Urinary bladder (tissue), 3 donors: ENCODE measurements at regions not wholly inside any gene's neighbourhood (a gene's known extent, or its start where the extent isn't known, plus 50 kb on each side); places are given as distances from the start of the nearest gene placed in this dataset.

ENCODE experiments used
- DNase-seq: peaks from one replicate; pipeline ENCODE4 v3.0.0-alpha.2; 2015; ENCODE audit errors: extremely low spot score
- H3K27ac ChIP-seq: one replicate; pipeline ENCODE4 v1.5.1; 2013; ENCODE audit warnings: low read depth, mild to moderate bottlenecking, moderate library complexity
- H3K36me3 ChIP-seq: one replicate; pipeline ENCODE4 v1.6.1; 2013; ENCODE audit warnings: mild to moderate bottlenecking, moderate library complexity; ENCODE audit not compliant: insufficient read depth
- H3K4me1 ChIP-seq: one replicate; pipeline ENCODE4 v1.6.1; 2013; ENCODE audit warnings: mild to moderate bottlenecking, moderate library complexity; ENCODE audit not compliant: insufficient read depth
- H3K4me3 ChIP-seq: one replicate; pipeline ENCODE4 v1.5.1; 2013; ENCODE audit warnings: low read depth, low read length
- WGBS: extraction: QIAGEN DNeasy Blood & Tissue Kit; methylation state at CpG from one replicate; pipeline ENCODE4 v1.1.7; 2013; 5-methylcytosine and 5-hydroxymethylcytosine counted together
- donor health status: healthy with polysubstance abuse.
- donor health status: healthy.

DNA sequence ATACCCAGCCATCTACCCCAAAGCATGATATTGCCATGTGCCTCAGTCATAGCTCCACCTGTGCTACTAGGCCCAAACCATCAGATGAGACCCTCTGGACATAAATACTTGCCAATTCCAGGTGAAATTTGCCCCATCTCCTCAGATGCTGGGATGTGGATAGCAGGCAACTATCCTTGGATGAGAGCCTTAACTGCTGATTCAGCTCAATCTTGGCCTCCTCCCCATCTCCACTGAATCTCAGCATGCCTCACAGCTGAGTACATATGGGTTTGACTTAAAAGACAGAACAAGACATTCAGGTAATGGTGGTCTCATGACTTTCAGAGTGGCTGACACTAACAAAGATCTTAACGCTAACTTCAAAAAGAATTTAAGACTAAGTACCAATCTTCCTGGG, 50.8 kb upstream of the KLHL13 start:
- no peaks in the 10 kb centered on the region for H3K4me1 ChIP-seq
- H3K27ac ChIP-seq = no peak overlapping the region
- H3K36me3 ChIP-seq = no peaks in the 10 kb centered on the region
- no peak overlapping the region for H3K4me3 ChIP-seq
- DNase-seq = no peak
- 100% methylated on average over 1 of the region's 1 CpG for WGBS

DNA sequence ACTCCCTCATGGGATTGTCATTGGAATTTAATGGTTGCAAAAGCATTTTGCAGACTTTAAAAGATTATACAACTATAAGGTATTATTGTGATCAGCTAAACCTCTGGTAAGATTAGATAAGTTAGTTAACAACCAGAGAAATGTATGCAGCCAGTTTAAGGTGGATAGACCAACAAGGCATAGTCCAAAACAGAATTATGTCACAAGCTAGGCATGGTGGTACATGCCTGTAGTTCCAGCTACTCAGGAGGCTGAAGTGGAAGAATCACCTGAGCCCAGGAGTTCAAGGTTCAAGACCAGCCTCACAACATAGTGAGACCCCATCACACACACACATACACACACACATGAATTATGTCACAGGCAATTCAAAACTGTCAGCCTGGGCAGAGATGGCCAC, 54.7 kb upstream of the KLHL13 start:
- no peak for DNase-seq
- no peaks in the 10 kb centered on the region for H3K36me3 ChIP-seq

DNA sequence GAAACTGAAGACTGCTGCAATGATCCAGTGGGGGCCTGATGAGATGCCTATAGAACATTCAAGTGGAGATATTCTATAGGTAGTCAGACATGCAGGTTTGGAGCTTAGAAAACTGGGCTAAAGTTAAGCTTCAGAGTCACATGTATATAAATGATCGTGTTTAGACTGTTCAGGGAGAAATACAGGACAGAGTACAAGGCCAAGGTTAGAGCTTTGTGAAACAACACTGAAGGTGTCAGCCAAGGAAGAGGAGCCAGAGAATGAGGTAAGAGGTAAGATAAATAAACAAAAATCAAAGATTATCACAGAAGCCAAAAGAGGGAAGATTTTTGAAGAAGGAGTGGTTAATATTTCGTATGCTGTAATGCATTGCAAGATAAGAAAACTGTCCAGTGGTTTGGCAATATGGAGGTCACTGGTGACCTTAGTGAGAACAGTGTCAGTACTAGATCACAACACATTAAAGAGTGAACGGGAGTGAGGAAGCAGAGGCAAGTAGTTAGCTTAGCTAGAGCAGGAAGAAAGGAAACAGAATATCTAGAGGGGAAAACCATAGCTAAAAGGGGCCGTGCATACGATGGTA, 58.0 kb upstream of the KLHL13 start:
- 62% methylated on average over 5 of the region's 5 CpGs for WGBS
- H3K4me1 ChIP-seq = no peaks in the 10 kb centered on the region

More for the DNA sequence above, 54.7 kb upstream of the KLHL13 start:
- H3K27ac ChIP-seq = no peak overlapping the region
- H3K4me1 ChIP-seq = no peaks in the 10 kb centered on the region
- H3K4me3 ChIP-seq = no peak overlapping the region

DNA sequence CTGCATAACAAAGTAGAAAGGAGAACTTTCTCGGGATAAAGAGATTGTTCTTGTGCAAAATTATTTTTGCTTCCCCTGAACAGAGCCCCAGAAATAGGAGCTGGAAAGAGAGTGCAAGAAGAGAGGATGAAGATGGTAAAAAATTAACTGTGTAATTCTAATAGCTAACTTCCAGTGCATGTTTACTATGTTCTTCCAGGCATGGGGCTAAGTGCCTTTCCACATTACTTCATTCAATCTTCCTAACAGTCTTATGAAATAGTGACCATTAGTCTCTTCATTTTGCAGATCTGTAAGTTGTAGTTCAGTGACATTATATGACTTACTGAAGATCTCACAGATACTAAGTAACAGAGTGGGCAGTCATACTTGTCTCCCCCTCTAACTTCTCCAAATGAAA, 61.1 kb upstream of the KLHL13 start:
- WGBS = 92% methylated on average over 1 of the region's 1 CpG
- no peak overlapping the region for H3K4me3 ChIP-seq
- H3K36me3 ChIP-seq = no peaks in the 10 kb centered on the region
- H3K27ac ChIP-seq = no peak overlapping the region
- H3K4me1 ChIP-seq = no peaks in the 10 kb centered on the region
- no peak for DNase-seq

More for the DNA sequence above, 58.0 kb upstream of the KLHL13 start:
- H3K36me3 ChIP-seq = no peaks in the 10 kb centered on the region
- no peak overlapping the region for H3K27ac ChIP-seq
- no peak for DNase-seq
- no peak overlapping the region for H3K4me3 ChIP-seq

DNA sequence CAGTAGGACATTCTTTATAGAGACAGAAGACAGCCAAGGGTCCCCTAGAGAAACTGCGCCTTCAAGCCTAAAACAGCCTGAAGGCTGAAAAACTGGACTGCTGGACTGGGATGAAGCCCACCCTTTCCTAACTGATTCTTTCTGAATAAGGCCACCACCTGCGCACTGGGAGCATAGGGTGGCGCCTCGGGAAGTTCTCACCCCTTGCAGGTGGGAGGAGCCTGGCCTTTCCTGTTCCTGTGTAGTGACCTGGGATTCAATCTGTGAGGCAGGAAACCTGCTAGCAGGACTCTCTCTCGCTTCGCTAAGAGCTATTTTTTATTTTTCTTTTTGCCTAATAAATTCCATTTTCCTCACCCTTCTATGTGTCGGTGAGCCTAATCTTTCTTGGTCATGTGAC, 61.8 kb upstream of the KLHL13 start:
- Histone ChIP-seq H3K27ac (no peak overlapping the region), H3K36me3 (no peaks in the 10 kb centered on the region), H3K4me1 (no peaks in the 10 kb centered on the region), H3K4me3 (no peak overlapping the region)
- DNase-seq = no peak
- 97% methylated on average over 7 of the region's 7 CpGs for WGBS

DNA sequence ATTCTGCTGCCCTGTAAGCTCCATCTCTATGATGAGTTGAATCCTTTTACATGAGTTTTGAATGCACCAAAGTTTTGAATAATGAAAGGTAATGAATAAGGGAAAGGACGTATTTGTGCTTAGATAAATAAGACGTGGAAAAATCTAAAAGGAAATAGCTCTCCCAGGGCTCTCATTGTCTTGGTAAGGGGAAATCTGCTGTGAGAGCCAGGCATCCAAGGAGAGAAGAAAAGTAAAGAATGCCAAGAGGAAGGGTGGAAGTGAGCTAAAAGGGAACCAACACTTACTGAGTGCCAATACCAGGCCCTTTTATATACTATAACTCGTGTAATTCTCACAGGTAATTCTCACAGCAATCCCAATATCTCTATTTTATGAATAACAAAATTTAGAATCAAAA, 62.6 kb upstream of the KLHL13 start:
- no peak overlapping the region for H3K4me3 ChIP-seq
- WGBS = 81% methylated on average over 3 of the region's 3 CpGs

DNA sequence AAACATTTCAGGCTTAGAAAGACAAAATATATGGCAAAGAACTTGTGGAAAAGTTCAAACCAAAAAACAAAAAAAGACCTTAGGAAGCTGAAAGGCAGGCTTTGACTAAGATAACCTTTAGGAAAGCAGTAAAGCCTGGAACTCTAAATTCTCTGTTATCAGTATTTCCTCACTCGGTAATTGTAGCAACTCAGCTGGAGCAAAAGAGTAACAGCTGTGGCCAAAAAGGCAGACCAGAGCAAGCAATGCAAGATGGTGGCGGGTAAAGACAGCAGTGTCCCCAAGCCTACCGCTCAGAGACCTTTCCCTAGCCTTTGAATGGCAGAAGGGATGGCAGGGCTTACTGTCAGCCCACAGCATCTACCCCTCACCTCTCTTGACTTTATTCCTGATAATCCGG, 63.1 kb upstream of the KLHL13 start:
- Histone ChIP-seq H3K4me3 (no peak overlapping the region), H3K27ac (no peak overlapping the region), H3K4me1 (no peaks in the 10 kb centered on the region), H3K36me3 (no peaks in the 10 kb centered on the region)
- no peak for DNase-seq
- 79% methylated on average over 4 of the region's 4 CpGs for WGBS

More for the DNA sequence above, 62.6 kb upstream of the KLHL13 start:
- Histone ChIP-seq H3K36me3 (no peaks in the 10 kb centered on the region), H3K4me1 (no peaks in the 10 kb centered on the region), H3K27ac (no peak overlapping the region)
- no peak for DNase-seq

DNA sequence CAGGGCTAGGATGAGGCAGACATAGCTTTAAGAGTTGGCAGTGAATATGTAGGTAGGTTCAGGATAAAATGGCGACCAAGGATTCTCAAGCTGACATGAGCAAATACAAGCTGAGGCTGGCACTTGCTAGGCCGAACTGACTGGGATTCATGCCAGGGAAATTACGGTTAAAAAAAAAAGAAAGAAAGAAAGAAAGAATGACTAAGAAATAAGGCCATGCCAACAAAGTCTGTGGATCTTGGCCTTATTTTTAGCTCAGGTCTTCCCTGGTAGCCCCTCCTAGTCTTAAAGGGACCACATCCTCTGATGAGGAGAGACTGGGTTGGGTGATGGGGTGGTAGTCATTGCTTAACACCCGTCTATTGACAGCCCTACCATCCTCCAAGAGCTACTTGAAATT, 64.4 kb upstream of the KLHL13 start:
- WGBS = 54% methylated on average over 4 of the region's 4 CpGs
- no peak overlapping the region for H3K27ac ChIP-seq
- H3K4me3 ChIP-seq = no peak overlapping the region
- H3K36me3 ChIP-seq = no peaks in the 10 kb centered on the region
- H3K4me1 ChIP-seq = no peaks in the 10 kb centered on the region
- DNase-seq = no peak

DNA sequence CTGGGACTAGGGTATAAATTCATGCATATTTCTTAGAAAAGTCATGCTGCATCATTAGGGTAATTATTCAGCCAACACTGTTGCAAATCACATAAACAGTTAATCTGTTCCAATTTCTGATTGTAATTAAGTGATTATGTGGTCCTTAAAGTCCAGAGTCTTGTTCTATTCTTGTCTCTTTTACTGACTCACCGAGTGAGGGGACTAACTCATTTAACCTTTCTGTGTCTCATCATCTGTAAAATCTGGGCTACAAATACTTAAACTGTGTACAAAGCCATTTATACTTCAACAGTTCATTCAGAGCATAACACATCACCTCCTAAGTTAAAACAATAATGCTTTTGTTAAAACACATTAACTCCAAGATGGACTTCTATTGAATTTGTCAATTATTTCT, 65.4 kb upstream of the KLHL13 start:
- WGBS = 13% methylated on average over 1 of the region's 1 CpG
- no peak overlapping the region for H3K4me3 ChIP-seq
- no peak for DNase-seq

DNA sequence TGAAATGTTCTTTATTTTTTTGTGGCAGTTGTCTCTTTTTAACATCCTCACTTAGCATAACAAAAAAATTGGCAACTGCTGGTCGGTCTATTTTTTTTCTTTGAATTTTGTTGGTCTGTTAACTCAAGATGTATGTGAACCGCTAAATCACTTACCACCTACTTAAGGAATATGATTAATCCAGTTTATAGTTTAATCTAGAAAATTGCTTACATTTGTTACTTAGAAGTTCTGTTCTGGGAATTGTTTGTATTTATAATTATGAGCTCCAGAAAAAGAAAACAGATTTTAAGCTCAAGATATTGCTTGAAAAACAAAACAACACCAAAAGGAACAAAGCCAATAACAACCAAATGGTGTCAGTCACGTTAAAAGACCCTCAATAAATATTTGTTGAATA, 66.1 kb upstream of the KLHL13 start:
- Histone ChIP-seq H3K4me3 (no peak overlapping the region), H3K36me3 (no peaks in the 10 kb centered on the region), H3K4me1 (no peaks in the 10 kb centered on the region), H3K27ac (no peak overlapping the region)
- 53% methylated on average over 3 of the region's 3 CpGs for WGBS
- no peak for DNase-seq

More for the DNA sequence above, 65.4 kb upstream of the KLHL13 start:
- Histone ChIP-seq H3K27ac (no peak overlapping the region), H3K4me1 (no peaks in the 10 kb centered on the region), H3K36me3 (no peaks in the 10 kb centered on the region)

DNA sequence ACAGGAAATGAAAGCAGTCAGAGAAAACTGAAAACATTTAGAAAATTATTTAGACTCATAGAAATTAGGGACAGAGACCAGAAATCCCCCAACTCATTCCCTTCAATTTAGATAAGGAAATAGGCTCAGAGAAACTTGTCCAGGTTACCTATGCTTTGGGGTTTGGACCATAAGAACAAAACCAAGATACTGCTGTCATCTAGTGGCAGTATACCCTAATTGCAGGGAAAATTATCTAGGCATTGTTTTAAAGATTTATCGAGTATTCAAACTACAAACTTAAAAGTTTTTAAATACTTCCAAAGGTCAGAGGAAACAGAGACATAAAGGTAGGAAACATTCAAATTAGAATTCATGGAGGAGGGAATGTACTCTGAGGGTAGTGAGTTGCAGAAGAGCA, 67.0 kb upstream of the KLHL13 start:
- no peak overlapping the region for H3K27ac ChIP-seq
- 96% methylated on average over 1 of the region's 1 CpG for WGBS
- H3K4me3 ChIP-seq = no peak overlapping the region
- no peaks in the 10 kb centered on the region for H3K4me1 ChIP-seq
- H3K36me3 ChIP-seq = no peaks in the 10 kb centered on the region
- DNase-seq = no peak

DNA sequence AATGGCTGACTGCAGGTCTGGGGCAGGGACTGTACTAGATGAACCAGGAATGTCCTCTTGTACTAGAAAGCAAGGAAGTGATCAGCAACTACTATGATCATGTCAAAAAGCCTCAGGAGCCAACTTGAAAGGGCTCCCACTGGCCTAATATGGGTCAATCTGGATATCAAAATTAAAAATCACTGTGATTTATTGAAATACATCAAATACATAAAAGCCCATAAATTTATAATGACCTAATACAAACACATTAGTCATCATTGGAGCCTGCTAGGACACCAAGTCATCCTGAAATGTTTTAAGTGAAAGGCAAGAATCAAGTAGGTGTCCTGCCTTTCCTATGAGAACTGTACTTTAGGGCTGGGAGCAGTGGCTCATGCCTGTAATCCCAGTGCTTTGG, 70.5 kb upstream of the KLHL13 start:
- no peaks in the 10 kb centered on the region for H3K4me1 ChIP-seq
- no peaks in the 10 kb centered on the region for H3K36me3 ChIP-seq
- no peak overlapping the region for H3K27ac ChIP-seq
- no peak overlapping the region for H3K4me3 ChIP-seq
- no peak for DNase-seq

DNA sequence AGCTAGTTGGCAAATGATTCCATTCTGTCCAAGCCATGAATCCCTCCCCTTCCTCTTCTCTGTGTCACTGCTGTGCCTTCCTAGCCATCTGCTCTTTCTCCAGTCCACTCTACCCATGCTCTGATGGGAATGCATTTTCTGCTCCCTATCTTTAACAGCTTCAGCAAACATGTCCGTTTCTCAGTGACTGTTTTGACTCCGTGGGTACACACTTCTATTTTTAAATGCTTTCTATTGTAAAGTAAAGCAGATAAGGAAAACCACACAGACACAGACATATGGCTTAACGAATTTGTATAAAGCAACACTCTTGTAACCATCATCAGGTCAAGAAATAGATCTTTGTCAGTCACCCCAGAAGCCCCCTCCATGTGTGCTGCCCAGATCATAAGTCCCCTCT, 72.4 kb upstream of the KLHL13 start:
- 15% methylated on average over 3 of the region's 3 CpGs for WGBS
- no peak for DNase-seq
- H3K27ac ChIP-seq = no peak overlapping the region
- no peaks in the 10 kb centered on the region for H3K4me1 ChIP-seq
- no peaks in the 10 kb centered on the region for H3K36me3 ChIP-seq
- H3K4me3 ChIP-seq = no peak overlapping the region

DNA sequence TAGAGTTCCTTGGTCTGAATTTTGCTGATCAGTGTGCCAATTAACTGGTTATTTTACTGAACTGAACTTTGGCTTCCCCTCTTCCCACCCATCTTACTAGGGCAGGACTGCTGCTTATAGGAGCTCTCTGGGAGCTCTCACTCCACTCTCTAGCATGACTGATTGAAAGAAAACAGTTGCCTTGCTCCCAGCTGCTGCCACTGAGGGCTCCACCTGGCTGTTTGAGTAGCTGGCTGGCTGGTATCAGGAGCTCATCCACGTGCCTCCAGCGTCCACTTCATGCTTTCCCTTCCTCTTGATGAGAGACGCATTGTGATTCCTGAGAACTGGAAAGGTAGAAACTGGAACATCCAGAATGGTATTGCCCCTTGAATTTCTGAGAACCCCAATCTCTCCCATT, 73.0 kb upstream of the KLHL13 start:
- no peaks in the 10 kb centered on the region for H3K36me3 ChIP-seq
- H3K27ac ChIP-seq = no peak overlapping the region
- H3K4me1 ChIP-seq = no peaks in the 10 kb centered on the region
- WGBS = 75% methylated on average over 3 of the region's 3 CpGs
- no peak for DNase-seq
- H3K4me3 ChIP-seq = no peak overlapping the region

DNA sequence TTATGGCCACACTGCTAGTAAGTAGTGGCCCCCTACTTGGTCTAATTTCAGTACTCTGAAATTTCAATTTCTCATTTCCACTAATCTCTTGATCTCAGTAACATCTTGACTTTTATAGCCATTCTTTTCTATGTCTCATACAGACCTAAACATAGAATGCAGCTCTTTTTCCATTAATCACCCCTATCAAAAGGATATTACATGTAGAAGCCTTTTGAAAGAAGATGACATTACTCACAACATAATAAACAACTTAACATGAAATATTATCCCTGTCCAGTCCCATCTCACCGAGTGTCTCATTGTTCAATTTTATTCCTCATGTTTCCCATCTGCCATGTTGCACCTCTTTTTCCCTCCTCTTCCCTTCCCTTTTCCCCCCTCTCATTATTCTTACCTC, 81.1 kb upstream of the KLHL13 start:
- WGBS = 39% methylated on average over 1 of the region's 1 CpG
- H3K4me1 ChIP-seq = no peaks in the 10 kb centered on the region

More for the DNA sequence above, 81.1 kb upstream of the KLHL13 start:
- DNase-seq = no peak
- no peak overlapping the region for H3K4me3 ChIP-seq
- no peak overlapping the region for H3K27ac ChIP-seq
- H3K36me3 ChIP-seq = no peaks in the 10 kb centered on the region
